ENCODE measurements at regions not wholly inside any gene's neighbourhood (a gene's known extent, or its start where the extent isn't known, plus 50 kb on each side); places are given as distances from the start of the nearest gene placed in this dataset.

DNA sequence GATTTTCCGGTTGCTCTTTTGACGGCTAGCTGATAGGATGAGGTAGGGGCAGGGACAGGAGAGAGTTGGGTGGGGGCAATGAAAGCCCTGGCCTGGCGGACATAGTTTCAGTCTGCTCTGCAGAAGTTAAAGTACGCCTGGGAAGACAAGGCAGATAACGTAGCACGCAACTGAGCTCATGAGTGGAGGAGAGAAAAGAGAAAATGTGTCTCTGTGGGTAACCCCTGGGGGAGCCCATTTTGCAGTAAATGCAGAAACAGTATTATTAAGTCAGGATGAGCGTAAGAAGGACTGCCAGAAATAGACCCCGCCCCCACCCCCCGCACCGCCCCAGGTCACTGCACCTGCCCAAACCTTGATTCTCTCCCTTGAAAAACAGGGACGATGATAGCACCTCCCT is 51.7 kb upstream of the TARBP1 start:
- no peak overlapping the region for H3K4me3 ChIP-seq (ENCODE audit: control insufficient read depth, low read depth, low read length)
- no peak for TF ChIP-seq CTCF (IDR thresholded peaks at IDR 0.05; ENCODE audit: control insufficient read depth, insufficient read depth, low read depth, low read length, missing control alignments)
- no peak for DNase-seq (ENCODE audit: low read depth)

- H3K4me3 ChIP-seq (ENCODE audit: control insufficient read depth, low read depth, low read length), result no peak overlapping the region
- no peak for DNase-seq (ENCODE audit: low read depth)
- no peak for TF ChIP-seq CTCF (IDR thresholded peaks at IDR 0.05; ENCODE audit: control insufficient read depth, insufficient read depth, low read depth, low read length, missing control alignments)
These were observed 50.9 kb upstream of the TARBP1 start for GRCh38 chr1:234529950-234530237.

DNA sequence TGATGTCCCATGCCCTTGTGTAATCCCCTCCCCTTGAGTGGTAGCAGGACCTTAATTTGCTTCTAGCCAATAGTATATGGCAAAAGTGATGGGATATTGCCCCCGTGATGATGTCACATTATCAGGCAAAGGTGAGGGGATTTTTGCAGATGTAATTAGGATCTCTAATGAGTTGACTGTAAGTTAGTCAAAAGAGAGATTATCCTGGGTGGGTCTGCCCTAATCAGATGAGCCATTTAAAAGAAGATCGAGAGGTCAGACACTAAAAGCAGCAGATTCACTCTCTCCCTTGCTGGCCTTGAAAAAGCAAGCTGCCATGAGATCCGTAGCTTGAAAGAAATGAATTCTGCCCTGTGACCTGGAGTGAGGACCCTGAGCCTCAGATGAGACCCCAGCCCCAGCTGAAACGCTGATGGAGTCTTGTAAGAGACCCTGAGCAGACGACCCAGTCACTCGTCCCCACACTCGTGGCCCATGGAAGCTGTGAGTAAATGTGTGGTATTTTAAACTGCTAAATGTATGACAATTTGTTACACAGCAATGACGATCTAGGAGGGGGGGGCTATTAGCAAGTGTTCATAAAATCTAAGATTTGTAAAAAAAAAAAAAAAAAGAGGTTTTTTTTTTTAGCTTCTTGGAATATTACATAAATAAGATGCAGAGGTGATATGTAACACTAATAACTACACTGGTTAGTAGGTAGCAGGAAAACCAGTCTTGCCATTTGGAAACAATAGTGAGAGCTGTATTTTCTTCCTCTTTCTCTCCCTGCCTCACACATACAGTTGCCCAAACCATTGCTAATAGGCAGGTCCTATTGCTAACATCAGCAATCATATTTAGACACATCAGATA is 50.3 kb upstream of the TARBP1 start:
- DNase-seq (ENCODE audit: low read depth), result no peak
- no peak for TF ChIP-seq CTCF (IDR thresholded peaks at IDR 0.05; ENCODE audit: control insufficient read depth, insufficient read depth, low read depth, low read length, missing control alignments)

More for the DNA sequence above, 50.3 kb upstream of the TARBP1 start:
- H3K4me3 ChIP-seq (ENCODE audit: control insufficient read depth, low read depth, low read length), result no peak overlapping the region

Data from AG09309 (cell line).